Stimulated activated CD4-positive, alpha-beta T cell treated with anti-CD3 and anti-CD28 coated beads, Interleukin-12 subunit alpha, Interleukin-12 subunit beta, amount 100 ng/mL, for 24 hours (primary cell): ENCODE measurements at regions not wholly inside any gene's neighbourhood (a gene's known extent, or its start where the extent isn't known, plus 50 kb on each side); places are given as distances from the start of the nearest gene placed in this dataset.

Experiments used
- DNase-seq, 2 experiments: peaks; one replicate each; pipeline ENCODE4 v3.0.0-alpha.2; 2020; ENCODE audit warnings: low read depth in 2 of 2

DNA sequence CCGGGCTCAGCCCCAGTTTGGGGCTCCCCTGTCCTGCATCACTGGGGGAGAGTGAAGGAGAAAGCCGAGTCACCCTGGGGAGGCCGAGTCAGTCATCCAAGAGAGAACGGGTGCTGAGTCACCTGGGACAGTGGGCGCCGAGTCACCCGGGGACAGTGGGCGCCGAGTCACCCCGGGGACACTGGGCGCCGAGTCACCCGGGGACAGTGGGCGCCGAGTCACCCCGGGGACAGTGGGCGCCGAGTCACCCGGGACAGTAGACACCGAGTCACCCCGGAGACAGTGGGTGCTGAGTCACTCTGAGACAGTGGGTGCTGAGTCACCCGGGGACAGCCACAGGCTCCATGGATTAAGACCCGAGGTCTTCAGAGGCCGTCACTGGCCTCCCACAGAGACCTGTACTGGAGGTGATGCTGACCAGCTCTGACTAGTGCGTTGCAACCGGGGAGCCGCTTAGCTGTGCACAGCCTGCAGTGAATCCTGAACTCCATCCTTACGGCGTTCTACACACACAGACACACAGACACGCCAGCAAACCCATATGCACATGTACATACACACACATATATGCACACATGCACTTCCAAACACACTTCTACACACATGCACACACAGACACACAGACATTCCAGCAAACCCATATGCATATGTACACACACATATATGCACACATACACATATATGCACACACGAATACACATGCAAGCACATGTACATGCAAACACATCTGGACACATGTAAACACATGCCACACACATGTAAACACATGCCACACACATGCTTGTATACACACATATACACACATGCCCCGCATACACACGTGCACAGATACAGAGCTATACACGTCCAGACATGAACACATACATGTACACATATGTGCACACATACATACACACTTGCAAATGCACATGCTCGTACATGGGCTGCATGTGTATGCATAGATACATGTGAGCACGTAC, 64.9 kb upstream of the GALNT9 start:
- DNase-seq: peak in 1 of 2 experiments; percentile 6

- no peak for DNase-seq
These were observed 63.9 kb upstream of the GALNT9 start for GRCh38 chr12:132393245-132393795.

DNA sequence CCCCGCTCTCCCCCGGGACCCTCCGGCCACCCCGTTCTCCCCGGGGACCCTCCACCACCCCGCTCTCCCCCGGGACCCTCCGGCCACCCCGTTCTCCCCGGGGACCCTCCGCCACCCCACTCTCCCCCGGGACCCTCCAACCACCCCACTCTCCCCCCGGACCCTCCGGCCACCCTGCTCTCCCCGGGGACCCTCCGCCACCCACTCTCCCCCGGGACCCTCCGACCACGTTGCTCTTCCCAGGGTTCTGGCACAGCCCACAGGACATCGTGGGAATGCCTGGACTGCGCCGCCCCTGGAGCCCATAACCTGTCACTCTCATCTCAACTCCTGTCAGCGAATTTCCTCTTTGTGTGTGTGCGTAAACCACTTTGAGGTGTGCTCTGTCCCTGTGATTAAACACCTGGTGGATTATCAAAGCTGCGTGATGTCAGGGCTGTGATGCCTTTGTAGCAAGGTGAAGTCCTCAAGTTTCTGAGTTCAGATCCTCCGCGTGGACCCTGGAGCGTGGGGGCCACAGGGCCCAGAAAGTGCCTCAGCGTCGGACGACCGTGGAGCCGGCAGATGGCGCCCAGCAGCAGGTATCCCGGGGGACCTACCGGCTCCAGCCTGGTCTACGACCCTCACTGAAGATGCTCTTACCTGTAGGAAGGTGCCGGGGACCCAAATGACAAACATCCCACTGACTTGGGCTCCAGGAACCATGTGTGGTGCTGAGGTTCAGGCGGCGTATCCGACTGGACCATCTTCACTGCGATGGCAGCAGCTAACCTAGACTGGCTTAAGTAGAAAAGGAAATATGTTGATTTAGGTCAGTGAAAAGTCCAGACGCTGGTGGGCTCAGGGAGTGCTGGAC, 63.2 kb upstream of the GALNT9 start:
- no peak for DNase-seq

- DNase-seq: no peak
These were observed 62.1 kb upstream of the GALNT9 start for GRCh38 chr12:132391326-132392041.

- DNase-seq: no peak
These were observed 61.1 kb upstream of the GALNT9 start for GRCh38 chr12:132390287-132391076.

GRCh38 chr12:132389526-132390286, 60.3 kb upstream of the GALNT9 start:
- no peak for DNase-seq

DNA sequence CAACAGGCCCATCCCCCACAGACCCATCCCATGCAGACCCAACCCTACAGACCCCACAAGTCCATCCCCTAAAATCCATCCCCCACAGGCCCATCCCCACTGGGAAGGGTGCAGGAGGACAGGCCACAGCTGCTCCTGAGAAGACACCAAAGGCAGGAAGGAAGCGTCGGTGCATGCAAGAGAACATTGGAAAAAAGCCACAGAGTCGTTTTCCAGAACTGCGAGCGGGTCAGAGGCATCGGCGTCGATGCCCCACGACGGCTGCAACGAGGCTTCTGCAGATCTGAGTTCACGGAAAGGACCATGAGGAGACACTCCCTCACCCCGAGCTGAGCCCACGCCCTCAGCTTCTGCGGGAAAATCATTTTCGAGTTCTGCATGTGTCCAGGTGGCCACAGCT, 59.6 kb upstream of the GALNT9 start:
- DNase-seq: no peak

DNA sequence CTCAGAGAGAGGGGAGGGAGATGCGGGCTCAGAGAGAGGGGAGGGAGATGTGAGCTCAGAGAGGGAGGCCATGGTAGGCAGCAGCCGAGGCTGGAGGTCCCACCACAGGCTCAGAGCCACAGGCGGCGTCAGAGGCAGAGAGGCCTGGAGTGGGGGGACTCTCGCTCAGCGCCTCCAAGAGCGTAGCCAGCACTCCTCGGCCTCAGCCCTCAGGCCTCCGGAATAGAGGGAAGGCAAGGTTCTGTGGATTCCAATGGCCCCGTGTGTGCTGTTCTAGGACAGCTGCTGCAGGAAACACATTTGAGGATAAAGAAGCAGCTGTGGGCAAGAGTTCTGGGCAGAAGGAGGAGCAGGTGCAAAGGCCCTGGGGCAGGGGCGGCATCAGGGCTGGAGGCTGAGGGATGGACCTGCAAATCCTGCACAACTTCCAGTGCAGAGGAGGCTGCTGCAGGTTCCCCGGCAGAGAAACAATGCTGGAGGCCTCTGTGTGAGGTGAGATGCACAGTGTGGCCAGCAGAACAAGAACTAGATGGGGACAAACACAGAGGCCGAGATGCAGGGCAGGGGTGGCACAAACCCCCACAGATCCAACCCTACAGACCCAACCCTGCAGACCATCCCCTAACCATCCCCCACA, 59.1 kb upstream of the GALNT9 start:
- no peak for DNase-seq

DNA sequence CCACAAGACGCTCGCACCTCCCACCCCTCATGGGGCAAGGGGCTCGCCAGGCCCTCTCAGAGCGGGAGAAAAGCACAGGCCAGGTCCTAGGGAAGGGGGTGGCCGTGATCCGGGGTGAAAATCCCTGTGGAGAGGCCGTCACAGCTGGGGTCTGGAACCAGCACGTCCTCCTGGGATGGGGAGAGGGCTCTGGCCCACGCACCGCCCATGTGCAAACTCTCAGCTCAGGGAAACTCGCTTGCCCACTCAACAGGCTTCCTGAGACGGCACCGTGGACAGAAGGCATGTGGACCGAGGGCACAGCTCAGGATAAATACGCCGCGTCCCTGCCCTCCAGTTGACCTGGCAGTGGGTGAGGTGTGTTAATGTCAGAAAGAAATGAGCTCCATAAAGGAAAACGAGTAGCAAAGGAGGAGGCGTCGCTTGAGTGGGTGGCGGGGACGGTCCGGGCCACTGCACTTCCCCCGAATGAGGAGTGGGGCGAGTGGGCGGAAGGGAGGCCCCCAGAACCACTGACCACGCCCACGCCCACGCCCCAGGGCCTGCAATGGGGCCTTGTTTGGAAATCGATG, 57.6 kb upstream of the GALNT9 start:
- DNase-seq: no peak

DNA sequence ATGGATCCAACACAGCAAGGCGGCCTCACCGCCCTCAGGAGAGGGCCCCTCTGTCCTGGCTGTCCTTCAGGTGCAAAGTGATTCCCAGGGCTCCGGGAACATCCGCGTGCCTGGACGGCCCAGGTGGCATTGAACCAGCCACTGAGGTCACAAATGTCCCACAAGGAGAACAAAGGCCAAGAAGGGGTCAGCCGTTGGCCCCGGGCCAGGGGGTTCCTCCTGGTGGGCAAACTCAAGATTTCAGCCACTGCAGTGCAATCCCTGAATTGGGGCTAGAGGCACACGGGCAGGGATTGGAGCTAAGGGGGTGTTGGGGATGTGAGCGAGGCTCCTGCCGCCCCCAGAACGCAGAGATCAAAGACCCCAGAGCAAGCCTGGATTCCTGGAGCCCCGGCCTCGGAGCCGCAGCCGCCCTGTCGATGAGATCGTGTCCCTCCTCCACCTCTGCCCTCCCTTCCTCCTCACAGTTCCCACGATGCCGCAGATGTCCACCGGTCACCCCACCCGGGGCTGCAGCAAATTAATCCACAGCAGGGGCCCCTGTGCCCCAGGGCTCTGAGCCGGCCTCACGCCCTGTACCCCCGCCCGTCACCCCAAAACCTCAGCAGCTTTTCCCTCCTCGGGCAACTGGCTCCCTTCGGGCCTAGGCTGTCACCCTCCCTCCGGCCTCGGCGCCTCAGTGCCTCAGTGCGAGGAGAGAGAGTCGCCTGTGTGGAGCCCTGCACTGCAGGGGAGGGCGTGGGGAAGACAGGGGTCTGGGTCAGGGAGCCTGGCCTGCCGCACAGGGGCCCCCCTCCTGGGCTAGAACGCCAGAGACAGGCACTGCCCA, 56.7 kb upstream of the GALNT9 start:
- DNase-seq: no peak

GRCh38 chr12:132384916-132385774, 55.8 kb upstream of the GALNT9 start:
- no peak for DNase-seq

DNA sequence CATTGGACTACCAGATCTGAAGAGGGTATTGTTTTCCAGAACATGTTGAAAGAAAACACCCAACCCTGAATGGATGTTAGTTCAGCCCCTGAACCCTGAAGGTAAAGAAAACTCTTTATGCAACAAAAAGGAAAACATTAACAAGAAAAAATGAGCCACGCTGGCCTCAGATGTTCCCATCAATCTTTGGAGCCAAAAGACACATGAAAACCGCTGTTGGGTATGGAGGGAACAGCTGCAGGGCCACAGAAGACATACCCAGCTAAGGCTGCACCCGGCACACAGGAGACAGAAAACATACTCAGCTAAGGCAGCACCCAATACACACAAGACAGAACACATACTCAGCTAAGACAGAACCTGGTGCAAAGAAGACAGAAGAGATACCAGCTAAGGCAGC, 51.3 kb upstream of the GALNT9 start:
- DNase-seq: no peak

DNA sequence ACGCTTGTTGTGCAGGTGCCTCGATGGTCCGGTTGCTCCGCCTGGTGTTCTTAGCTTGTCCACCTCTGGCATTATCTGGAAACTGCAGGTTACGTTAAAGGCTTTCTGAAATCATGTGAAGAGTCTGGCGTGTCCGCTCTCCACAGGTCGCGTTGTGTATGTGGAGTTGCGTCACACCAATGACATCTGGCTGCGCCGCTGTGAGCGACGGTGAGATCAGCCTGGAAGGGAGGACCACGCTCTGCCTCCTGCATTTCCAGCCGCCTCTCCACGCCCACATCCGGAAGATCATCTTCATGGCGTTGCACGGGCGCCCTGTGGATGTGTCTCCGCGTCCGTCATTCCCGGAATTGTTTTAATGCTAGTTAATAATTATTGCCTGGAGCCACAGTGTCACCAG, 50.6 kb upstream of the GALNT9 start:
- DNase-seq: no peak

DNA sequence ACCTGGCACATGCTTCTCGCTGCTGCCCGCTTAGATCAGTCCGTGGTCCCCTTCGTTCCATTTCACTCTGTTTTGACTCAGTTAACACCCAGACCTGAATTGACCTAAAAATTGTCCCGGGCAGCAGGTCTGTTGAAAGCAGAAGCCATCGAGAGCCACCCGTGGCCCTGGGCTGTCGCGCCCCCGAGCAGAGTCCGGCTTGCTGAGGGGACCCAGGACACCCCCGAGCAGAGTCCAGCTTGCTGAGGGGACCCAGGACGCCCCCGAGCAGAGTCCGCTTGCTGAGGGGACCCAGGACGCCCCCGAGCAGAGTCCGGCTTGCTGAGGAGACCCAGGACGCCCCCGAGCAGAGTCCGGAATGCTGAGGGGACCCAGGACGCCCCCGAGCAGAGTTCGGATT, 50.2 kb upstream of the GALNT9 start:
- no peak for DNase-seq
